Lung (tissue), 11 donors: ENCODE measurements at regions not wholly inside any gene's neighbourhood (a gene's known extent, or its start where the extent isn't known, plus 50 kb on each side); places are given as distances from the start of the nearest gene placed in this dataset.
A peak's percentile ranks its signal among the peaks of the same experiment; 100 is the strongest.

ENCODE experiments used
- ATAC-seq: fragments of 200-7000 bp; cut with Tn5 transposase; one replicate; pipeline ENCODE4 v1.9.1; 2020; ENCODE audit warnings: moderate number of reproducible peaks; ENCODE audit not compliant: insufficient read depth, low FRiP score
- DNase-seq, 3 donors: peaks; one replicate each; pipeline ENCODE4 v3.0.0-alpha.2; 2013 to 2017
- H3K27ac ChIP-seq, 2 donors: one replicate each; pipeline ENCODE4 v1.5.1; 2013; ENCODE audit warnings: mild to moderate bottlenecking in 2 of 2, moderate library complexity in 2 of 2, control low read depth in 1 of 2, inconsistent platforms in 1 of 2, low read depth in 1 of 2, low read length in 1 of 2
- H3K27me3 ChIP-seq, 3 donors: one replicate each; pipeline ENCODE4 v1.5.1; 2013; ENCODE audit warnings: low read length in 2 of 3; ENCODE audit not compliant: control insufficient read depth in 3 of 3, insufficient read depth in 3 of 3
- H3K36me3 ChIP-seq, 4 donors: one replicate each; pipeline ENCODE4 v1.5.1; 2013; ENCODE audit warnings: low read length in 4 of 4, mild to moderate bottlenecking in 1 of 4, moderate library complexity in 1 of 4; ENCODE audit not compliant: control insufficient read depth in 4 of 4, insufficient read depth in 4 of 4
- H3K4me1 ChIP-seq, 5 donors: one replicate each; pipeline ENCODE4 v1.5.1; 2013; ENCODE audit warnings: low read length in 5 of 5, mild to moderate bottlenecking in 2 of 5, moderate library complexity in 1 of 5; ENCODE audit not compliant: control insufficient read depth in 5 of 5, insufficient read depth in 5 of 5
- H3K4me3 ChIP-seq: one replicate; pipeline ENCODE4 v1.5.1; 2013; ENCODE audit warnings: mild to moderate bottlenecking, control low read depth, moderate library complexity
- H3K9ac ChIP-seq, 2 donors: one replicate each; pipeline ENCODE4 v1.5.1; 2013; ENCODE audit warnings: low read length in 2 of 2, control low read depth in 1 of 2; ENCODE audit not compliant: insufficient read depth in 1 of 2
- H3K9me3 ChIP-seq, 4 donors: one replicate each; pipeline ENCODE4 v1.5.1; 2013; ENCODE audit warnings: low read length in 3 of 4, mild to moderate bottlenecking in 1 of 4, moderate library complexity in 1 of 4; ENCODE audit not compliant: control insufficient read depth in 4 of 4, insufficient read depth in 3 of 4
- CTCF ChIP-seq: IDR thresholded peaks from 2 replicates; pipeline ENCODE4 v1.5.1; 2012; ENCODE audit warnings: mild to moderate bottlenecking; ENCODE audit errors: control extremely low read depth, extremely low read depth
- WGBS, 2 donors: extraction: QIAGEN DNeasy Blood & Tissue Kit; methylation state at CpG; one replicate each; pipeline ENCODE4 v1.1.7; 2013; 5-methylcytosine and 5-hydroxymethylcytosine counted together
- donor health status: control.
- donor health status: control.
- donor health status: Bipolar disorder and iron deficiency.
- donor health status: healthy.
- donor health status: DM: yes; HTN: yes; CAD: no.

- peaks cover 0 to 1% (median 0%) of the 10 kb centered on the region in 4 donors for H3K9me3 ChIP-seq
- H3K27me3 ChIP-seq = no peaks in the 10 kb centered on the region
- no peak overlapping the region for H3K9ac ChIP-seq
- no peak for ATAC-seq
- H3K27ac ChIP-seq = no peak overlapping the region
- peaks cover 0 to 30% (median 4%) of the 10 kb centered on the region in 5 donors for H3K4me1 ChIP-seq
- H3K4me3 ChIP-seq = no peak overlapping the region
- DNase-seq = no peak
- no peak for TF ChIP-seq CTCF
- peaks cover 0 to 8% (median 4%) of the 10 kb centered on the region in 4 donors for H3K36me3 ChIP-seq
- 92% methylated on average over 10 of the region's 10 CpGs for WGBS, 2 donors
Measured at GRCh38 chr22:25366408-25366807, 147.0 kb downstream of the CRYBB2 start.

- no peak overlapping the region for H3K27ac ChIP-seq
- H3K4me3 ChIP-seq = no peak overlapping the region
- WGBS, 2 donors = 75 to 88% methylated on average over 20 of the region's 20 CpGs
- H3K9me3 ChIP-seq = peaks cover 0 to 1% (median 0%) of the 10 kb centered on the region in 4 donors
- H3K27me3 ChIP-seq = no peaks in the 10 kb centered on the region
- TF ChIP-seq CTCF = no peak
- H3K9ac ChIP-seq = no peak overlapping the region
- DNase-seq (no peak), ATAC-seq (no peak)
- H3K4me1 ChIP-seq = peaks cover 0 to 30% (median 4%) of the 10 kb centered on the region in 5 donors
- H3K36me3 ChIP-seq = peaks cover 0 to 10% (median 4%) of the 10 kb centered on the region in 4 donors
Measured at GRCh38 chr22:25366876-25367466, 147.5 kb downstream of the CRYBB2 start.

- no peak overlapping the region for H3K4me3 ChIP-seq
- H3K4me1 ChIP-seq = peaks cover 0 to 26% (median 3%) of the 10 kb centered on the region in 5 donors
- TF ChIP-seq CTCF = no peak
- 94 to 96% methylated on average over 18 of the region's 18 CpGs for WGBS, 2 donors
- peaks cover 0 to 1% (median 0%) of the 10 kb centered on the region in 4 donors for H3K9me3 ChIP-seq
- H3K27ac ChIP-seq = no peak overlapping the region
- ATAC-seq = no peak
- no peaks in the 10 kb centered on the region for H3K27me3 ChIP-seq
- H3K36me3 ChIP-seq = peaks cover 0 to 16% (median 7%) of the 10 kb centered on the region in 4 donors
- H3K9ac ChIP-seq = no peak overlapping the region
- DNase-seq = no peak
Measured at GRCh38 chr22:25367756-25368155, 148.3 kb downstream of the CRYBB2 start.

GRCh38 chr22:25368271-25368670 lies 148.8 kb downstream of the CRYBB2 start:
- DNase-seq (no peak), ATAC-seq (peak; percentile 35)
- Histone ChIP-seq H3K4me3 (no peak overlapping the region), H3K9ac (no peak overlapping the region), H3K4me1 (peaks cover 0 to 26% (median 0%) of the 10 kb centered on the region in 5 donors), H3K27me3 (no peaks in the 10 kb centered on the region), H3K27ac (no peak overlapping the region), H3K9me3 (peaks cover 0 to 1% (median 0%) of the 10 kb centered on the region in 4 donors), H3K36me3 (peaks cover 0 to 18% (median 9%) of the 10 kb centered on the region in 4 donors)
- no peak for TF ChIP-seq CTCF
- whole genome bisulfite sequencing, 2 donors = 51 to 70% methylated on average over 5 of the region's 5 CpGs
